ENCODE measurements at regions not wholly inside any gene's neighbourhood (a gene's known extent, or its start where the extent isn't known, plus 50 kb on each side); places are given as distances from the start of the nearest gene placed in this dataset.

DNA sequence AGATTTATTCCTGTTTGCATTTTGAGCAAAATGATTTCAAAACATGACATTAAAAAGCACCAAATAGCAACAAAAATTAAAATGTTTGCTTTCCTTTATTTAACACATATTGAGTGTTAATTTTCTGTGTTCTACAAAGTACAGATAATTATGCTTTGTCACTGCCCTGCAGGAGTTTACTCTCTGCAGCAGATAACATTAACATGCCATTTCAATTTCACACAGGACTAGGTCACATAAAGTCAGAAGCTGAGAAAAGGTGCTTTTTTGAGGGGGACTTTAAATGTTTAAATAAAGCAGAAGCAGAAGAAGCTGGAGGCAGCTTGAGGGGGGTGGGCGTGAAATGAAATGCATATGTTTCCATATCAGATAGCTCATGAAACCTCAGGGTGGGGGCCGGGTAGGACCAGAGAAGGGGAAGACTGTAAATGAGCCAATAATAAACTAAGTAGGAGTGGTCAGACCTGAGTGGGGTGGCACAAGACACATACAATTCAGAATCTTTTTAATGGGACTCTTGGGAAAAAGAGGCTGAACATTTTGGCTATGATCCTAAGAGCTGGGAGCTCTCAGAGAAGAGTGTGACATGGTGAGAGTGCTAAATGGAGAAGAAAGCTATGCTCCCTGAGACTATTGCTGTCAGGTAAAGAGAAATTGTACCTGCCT, 387.5 kb downstream of the FAM170A start:
- DNase-seq, result no peak

GRCh38 chr5:120017513-120017912, 388.2 kb downstream of the FAM170A start:
- DNase-seq, result no peak

- DNase-seq, result no peak
Observed at GRCh38 chr5:120035181-120035580, 405.8 kb downstream of the FAM170A start.

DNA sequence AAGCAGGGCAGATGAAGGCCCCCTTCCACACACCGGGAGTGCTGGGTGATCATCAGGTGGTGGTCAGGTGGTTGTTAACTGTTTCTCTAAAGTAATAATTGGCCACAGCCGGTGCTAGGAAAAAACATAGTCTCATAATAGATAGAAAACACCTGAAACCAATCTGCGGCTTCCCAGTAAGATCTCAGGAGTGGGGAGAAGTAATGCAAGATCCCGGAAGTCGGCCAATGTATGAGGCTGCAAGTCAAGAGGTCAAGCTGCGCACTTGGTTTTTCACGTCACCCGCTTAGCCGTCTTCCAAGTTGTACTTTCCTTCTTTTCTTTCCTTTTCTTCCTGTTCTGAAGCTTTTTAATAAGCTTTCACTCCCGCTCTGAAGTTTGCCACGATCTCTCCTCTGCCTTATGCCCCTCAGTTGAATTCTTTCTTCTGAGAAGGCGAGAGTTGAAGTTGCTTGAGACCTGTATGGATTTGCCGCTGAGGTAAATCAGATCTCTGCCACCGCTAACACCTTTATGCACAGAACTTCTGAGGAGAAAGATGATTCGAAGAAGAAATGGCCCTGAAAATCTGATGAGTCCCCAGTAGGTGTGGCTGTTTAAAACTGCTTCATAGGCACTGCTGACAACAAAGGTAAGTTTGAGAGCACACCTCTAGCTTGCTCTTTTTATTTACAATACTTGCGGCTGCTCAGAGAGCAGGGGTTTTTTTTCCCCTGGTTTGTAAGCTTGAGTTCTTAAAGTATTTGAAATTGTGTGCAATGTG, 406.6 kb downstream of the FAM170A start:
- DNase-seq, result no peak

GRCh38 chr5:120037451-120037850, 408.1 kb downstream of the FAM170A start:
- no peak for DNase-seq

GRCh38 chr5:120039111-120039510, 409.8 kb downstream of the FAM170A start:
- no peak for DNase-seq

DNA sequence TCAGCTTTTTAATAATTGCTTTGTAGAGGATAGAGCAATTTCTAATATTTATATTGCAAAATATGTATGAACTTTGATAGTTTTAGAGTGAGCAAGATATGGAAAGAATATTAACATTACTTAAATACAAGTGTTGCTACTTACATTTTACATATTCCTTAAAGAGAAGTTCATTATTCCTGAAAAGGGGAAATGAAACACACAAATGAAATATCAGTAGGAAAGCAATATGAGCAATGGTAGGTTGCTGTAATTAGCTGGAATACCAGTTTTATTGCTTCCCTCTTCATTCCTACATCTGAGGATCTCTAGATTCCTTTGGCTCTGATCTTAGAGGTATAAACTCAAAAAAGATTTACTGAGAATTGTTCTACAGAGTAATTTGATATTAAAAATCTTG, 414.1 kb downstream of the FAM170A start:
- no peak for DNase-seq

GRCh38 chr5:120052916-120053828, 410.9 kb upstream of the PRR16 start:
- no peak for DNase-seq

DNA sequence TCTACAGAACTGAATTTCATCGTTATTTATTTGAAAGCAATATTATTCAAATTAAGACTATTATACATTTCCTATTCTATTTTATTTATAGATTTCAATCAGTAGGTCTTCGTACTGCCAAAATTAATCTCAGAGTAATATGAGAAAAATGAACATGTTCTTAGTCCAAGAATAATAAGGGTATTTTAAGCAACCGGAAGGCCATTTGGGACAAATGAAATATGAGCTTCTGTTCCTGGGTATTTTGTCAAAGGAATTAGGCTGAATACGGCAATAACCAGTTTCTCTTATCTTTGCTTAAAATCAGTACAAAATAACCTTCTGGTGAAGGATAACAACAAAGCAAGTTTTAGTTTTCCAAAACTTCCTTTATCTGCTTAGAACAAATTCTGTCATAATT, 410.3 kb upstream of the PRR16 start:
- no peak for DNase-seq

DNA sequence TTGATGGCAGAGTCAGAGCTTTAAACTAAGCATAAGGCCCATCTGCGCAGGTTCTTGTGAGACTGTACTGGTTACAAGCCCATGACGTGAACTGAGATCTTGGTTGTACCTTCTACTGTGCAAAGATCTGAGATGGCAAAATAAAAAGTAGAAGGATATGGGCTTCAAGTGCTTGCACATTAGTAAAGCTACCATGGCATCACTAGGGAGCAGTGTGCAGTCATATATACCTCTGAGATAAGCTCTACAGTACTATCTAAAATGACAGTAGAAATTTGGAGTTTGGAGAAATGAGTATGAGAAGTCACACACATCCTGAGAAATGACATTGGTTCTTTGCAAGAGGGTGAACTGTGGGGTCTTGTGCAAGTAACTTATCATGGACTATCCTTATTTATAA, 408.2 kb upstream of the PRR16 start:
- no peak for DNase-seq

DNA sequence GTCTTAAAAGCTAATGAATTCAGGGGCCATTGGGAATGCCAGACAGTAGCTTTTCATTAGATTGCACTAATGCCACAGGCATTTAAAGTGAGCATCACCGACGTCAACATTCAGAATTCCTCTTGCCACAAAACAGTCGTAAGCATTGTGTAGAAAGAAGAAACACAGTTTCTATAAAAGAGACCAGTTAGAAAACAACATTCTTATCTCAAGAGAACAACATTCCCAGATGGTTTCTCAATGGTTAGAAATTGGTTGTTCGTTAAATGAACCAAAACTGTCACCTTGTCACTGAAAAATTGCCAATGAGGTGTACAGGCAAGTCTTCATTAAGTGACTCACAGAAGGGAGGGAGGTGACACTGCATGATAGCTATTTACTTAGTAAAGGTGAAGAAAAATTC, 401.6 kb upstream of the PRR16 start:
- DNase-seq, result no peak

- no peak for DNase-seq
Observed at GRCh38 chr5:120072068-120072761, 391.9 kb upstream of the PRR16 start.

- no peak for DNase-seq
Observed at GRCh38 chr5:120073722-120074121, 390.4 kb upstream of the PRR16 start.

GRCh38 chr5:120080781-120081180, 383.3 kb upstream of the PRR16 start:
- DNase-seq, result no peak

DNA sequence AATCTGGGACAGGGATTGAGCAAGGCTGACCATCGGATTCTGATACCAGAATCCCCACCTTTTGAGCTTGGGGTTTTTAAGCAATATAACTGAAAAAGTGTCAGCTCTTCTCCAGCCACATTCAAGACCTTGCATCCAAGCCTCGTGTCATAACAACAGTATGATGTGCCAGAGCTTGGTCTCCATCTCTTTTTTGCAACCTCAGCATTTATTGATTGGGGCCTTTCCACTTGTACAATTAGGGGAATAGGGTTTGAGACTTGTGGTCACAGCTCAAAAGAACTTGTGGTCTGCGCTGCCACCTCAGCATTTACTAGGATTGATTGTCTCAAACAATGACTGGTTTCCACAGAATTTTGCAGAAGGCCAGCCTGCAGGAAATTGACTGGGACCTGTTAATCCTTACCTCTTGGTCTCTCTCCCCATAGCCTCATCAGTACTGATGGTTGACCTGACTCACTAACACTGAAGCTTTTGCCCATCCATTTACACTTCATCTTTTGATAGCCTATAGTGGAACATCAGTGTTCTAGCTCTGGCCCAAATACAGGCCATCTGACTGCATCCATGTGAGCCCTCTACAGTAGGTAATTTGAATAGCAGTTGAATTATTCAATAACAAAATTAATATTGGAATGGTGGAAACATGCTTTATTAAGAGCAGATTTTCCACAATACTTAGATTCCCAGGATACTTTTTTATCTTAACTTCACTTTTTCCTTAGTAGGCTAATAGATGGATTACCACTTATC, 381.6 kb upstream of the PRR16 start:
- no peak for DNase-seq

DNA sequence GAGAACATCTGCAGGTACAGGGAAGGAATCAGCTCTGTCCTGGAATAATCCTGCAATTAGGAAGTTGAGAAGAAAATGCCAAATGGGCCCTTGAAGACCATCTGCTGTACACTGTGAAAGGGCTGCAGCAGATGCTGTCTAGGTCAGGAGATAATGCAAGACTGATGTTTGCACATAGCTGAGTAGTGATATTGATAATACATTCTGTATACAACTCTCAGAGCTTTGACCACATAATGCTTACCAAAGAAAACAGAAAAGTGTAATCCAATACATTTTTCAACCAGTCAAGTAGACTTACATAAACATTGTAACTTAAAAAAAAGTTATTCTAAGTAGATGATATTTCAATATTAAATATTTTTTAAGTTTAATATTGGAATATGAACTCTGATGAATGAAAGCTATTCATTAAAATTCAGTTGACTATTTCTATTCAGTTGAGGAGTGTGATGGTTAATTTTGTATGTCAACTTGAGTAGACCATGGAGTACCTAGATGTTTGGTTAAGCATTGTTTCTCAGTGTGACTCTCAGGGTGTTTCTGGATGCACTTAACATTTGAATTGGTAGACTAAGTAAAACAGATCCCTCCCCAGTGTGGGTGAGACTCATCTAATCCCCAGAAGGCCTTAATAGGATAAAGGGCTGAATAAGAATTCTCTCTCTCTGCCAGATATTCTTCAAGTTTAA, 380.1 kb upstream of the PRR16 start:
- DNase-seq, result no peak

DNA sequence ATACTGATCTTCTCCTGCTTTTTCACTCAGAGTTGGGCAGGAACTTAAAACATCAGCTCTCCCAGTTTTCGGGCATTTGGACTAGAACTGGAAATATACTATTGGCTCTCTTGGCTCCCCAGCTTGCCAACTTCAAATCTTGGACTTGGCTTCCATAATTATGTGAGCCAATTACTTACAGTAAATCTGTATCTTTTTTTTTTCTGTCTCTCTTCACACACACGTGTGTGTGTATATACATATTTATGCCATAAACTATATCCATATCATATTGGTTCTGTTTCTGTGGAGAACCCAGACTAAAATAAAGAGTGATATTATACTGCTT, 379.6 kb upstream of the PRR16 start:
- no peak for DNase-seq

DNA sequence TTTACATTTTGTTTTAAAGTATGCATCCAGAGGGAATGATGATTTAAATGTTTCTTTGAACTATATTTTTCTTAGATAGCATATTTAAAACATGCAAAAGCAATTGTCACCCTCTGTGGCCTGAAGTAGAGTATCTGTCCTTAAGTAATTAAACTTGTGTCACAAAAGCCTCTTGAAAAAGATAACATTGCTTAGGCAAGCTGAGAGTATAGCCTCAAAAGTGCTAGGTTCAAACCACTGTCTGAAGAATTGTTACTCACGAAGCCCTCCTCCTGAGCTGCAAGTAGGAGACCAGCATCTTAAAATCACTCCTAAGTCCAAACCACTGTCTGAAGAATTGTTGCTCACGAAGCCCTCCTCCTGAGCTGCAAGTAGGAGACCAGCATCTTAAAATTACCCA, 378.0 kb upstream of the PRR16 start:
- no peak for DNase-seq

- DNase-seq, result no peak
Observed at GRCh38 chr5:120088412-120088811, 375.7 kb upstream of the PRR16 start.

GRCh38 chr5:120088836-120089235, 375.3 kb upstream of the PRR16 start:
- no peak for DNase-seq

GRCh38 chr5:120091376-120091948, 372.6 kb upstream of the PRR16 start:
- no peak for DNase-seq

Measured in NCI-H510A (cell line).